GM12878 (cell line): ENCODE measurements at regions not wholly inside any gene's neighbourhood (a gene's known extent, or its start where the extent isn't known, plus 50 kb on each side); places are given as distances from the start of the nearest gene placed in this dataset.

Source experiments
- ATAC-seq: fragments of 200-7000 bp; cut with Tn5 transposase; 3 replicates; pipeline ENCODE4 v1.9.1; 2020; ENCODE audit warnings: mild to moderate bottlenecking, moderate library complexity
- BruUV-seq: library from RNA; stranded (reverse); fragments of 400-500 nt; replicated peaks from 2 replicates; lab custom pipeline; 2021; lab: Mats Ljungman, UMichigan
- CTCF ChIA-PET: fragments of 300-600 bp; sonication (Branson Sonifier 250); formaldehyde crosslinking; extraction: SDS; loops from one replicate; lab custom pipeline; 2021; ENCODE audit warnings: inconsistent platforms; lab: Yijun Ruan, JAX
- POLR2A ChIA-PET: fragments of 350-600 bp; formaldehyde crosslinking; extraction: SDS; loops from one replicate; lab custom pipeline; 2021; ENCODE audit warnings: inconsistent platforms; lab: Charles Lee
- RAD21 ChIA-PET: fragments of 300-600 bp; sonication (Branson Sonifier 250); formaldehyde crosslinking; loops from one replicate; lab custom pipeline; 2023; ENCODE audit warnings: antibody characterized with exemption; ENCODE audit not compliant: unreplicated experiment; lab: Charles Lee
- SMC1A ChIA-PET: fragments of 300-600 bp; sonication (Branson Sonifier 250); formaldehyde crosslinking; loops from one replicate; lab custom pipeline; 2023; ENCODE audit not compliant: unreplicated experiment, uncharacterized antibody; lab: Charles Lee
- DNase-seq: peaks from one replicate; pipeline ENCODE4 v3.0.0-alpha.2; 2011; ENCODE audit warnings: low read depth, low spot score
- FAIRE-seq: peaks from 3 replicates; lab custom pipeline; 2011; peaks lifted over from hg19 to GRCh38; lab: Jason Lieb, UNC
- H2AFZ ChIP-seq: 2 replicates; pipeline ENCODE4 v1.6.0; 2011; ENCODE audit warnings: low read depth, low read length, control low read depth; ENCODE audit not compliant: control insufficient read depth
- H3K27ac ChIP-seq: 2 replicates; pipeline ENCODE4 v1.5.1; 2011; ENCODE audit warnings: control low read depth; ENCODE audit not compliant: control insufficient read depth, insufficient read depth
- H3K27me3 ChIP-seq, 2 experiments: replicated peaks in 1 of 2; 2 replicates each; pipeline versions ENCODE4 v1.6.0 to v1.6.1; 2011; ENCODE audit warnings: low read length in 1 of 2; ENCODE audit not compliant: control insufficient read depth in 2 of 2, insufficient read depth in 2 of 2
- H3K36me3 ChIP-seq, 2 experiments: 2 replicates each; pipeline ENCODE4 v1.5.1; 2011; ENCODE audit warnings: low read length in 1 of 2; ENCODE audit not compliant: control insufficient read depth in 2 of 2, insufficient read depth in 2 of 2
- H3K4me1 ChIP-seq: 2 replicates; pipeline ENCODE4 v1.6.1; 2011; ENCODE audit warnings: mild to moderate bottlenecking, low read length, moderate library complexity, mixed read lengths; ENCODE audit not compliant: control insufficient read depth, insufficient read depth
- H3K4me2 ChIP-seq: 2 replicates; pipeline ENCODE4 v1.6.0; 2011; ENCODE audit warnings: control low read depth; ENCODE audit not compliant: control insufficient read depth, insufficient read depth
- H3K4me3 ChIP-seq: fragments of 200-600 bp; sonication (generic); 2 replicates; pipeline ENCODE4 v1.5.1; 2016
- H3K79me2 ChIP-seq: 2 replicates; pipeline ENCODE4 v1.6.0; 2011; ENCODE audit warnings: low read length; ENCODE audit not compliant: control insufficient read depth, insufficient read depth
- H3K9ac ChIP-seq: 2 replicates; pipeline ENCODE4 v1.8.0; 2011; ENCODE audit warnings: low read length, control low read depth, mixed read lengths; ENCODE audit not compliant: control insufficient read depth, insufficient read depth
- H3K9me3 ChIP-seq: replicated peaks from 3 replicates; pipeline ENCODE4 v1.5.1; 2011; ENCODE audit warnings: mild to moderate bottlenecking, low read length; ENCODE audit not compliant: control insufficient read depth, insufficient read depth
- H4K20me1 ChIP-seq: 2 replicates; pipeline ENCODE4 v1.6.0; 2011; ENCODE audit not compliant: control insufficient read depth, insufficient read depth
- GATAD2B ChIP-seq: fragments of 450-650 bp; conservative IDR thresholded peaks from 2 replicates; pipeline ENCODE4 v1.6.1; 2017; ENCODE audit warnings: low read depth, mild to moderate bottlenecking, moderate library complexity
- POLR2A ChIP-seq: IDR thresholded peaks from 2 replicates; pipeline ENCODE4 v1.6.1; 2011; ENCODE audit warnings: low read depth, mild to moderate bottlenecking, low read length
- RFX5 ChIP-seq: IDR thresholded peaks from 2 replicates; pipeline ENCODE4 v1.6.1; 2011; ENCODE audit warnings: low read depth, low read length, improper control_type of control experiment
- SREBF2 ChIP-seq: IDR thresholded peaks from 2 replicates; pipeline ENCODE4 v1.6.1; 2012; ENCODE audit warnings: mild to moderate bottlenecking, low read length
- SRF ChIP-seq, 2 experiments: IDR thresholded peaks; 2 replicates each; pipeline ENCODE4 v1.6.1; 2011; ENCODE audit warnings: low read depth in 2 of 2, low read length in 2 of 2, mild to moderate bottlenecking in 1 of 2, moderate library complexity in 1 of 2
- WGBS: methylation state at CpG from one replicate; pipeline ENCODE4 v1.1.6; 2016; ENCODE audit warnings: low lambda C conversion rate; ENCODE audit not compliant: insufficient replicate concordance, insufficient coverage; ENCODE audit errors: missing lambda C conversion rate; 5-methylcytosine and 5-hydroxymethylcytosine counted together
- in situ Hi-C: fragments of 300-500 bp; cut with MboI; formaldehyde crosslinking; loops from 9 replicates; pipeline ENCODE4 v1.14.3; 2018; ENCODE audit warnings: mixed read lengths
- intact Hi-C: fragments of 100-400 bp; cut with micrococcal nuclease; formaldehyde crosslinking; loops from one replicate; pipeline ENCODE4 v1.14.2; 2022; ENCODE audit not compliant: unreplicated experiment
- TF ChIP-seq, protein P1 (sequence below): fragments of 450-650 bp; IDR thresholded peaks from 2 replicates; pipeline ENCODE4 v1.6.1; 2017; ENCODE audit warnings: borderline replicate concordance
- TF ChIP-seq, protein P2 (sequence below): IDR thresholded peaks from 2 replicates; pipeline ENCODE4 v1.6.1; 2011; ENCODE audit warnings: low read depth, low read length, improper control_type of control experiment, borderline replicate concordance

DNA sequence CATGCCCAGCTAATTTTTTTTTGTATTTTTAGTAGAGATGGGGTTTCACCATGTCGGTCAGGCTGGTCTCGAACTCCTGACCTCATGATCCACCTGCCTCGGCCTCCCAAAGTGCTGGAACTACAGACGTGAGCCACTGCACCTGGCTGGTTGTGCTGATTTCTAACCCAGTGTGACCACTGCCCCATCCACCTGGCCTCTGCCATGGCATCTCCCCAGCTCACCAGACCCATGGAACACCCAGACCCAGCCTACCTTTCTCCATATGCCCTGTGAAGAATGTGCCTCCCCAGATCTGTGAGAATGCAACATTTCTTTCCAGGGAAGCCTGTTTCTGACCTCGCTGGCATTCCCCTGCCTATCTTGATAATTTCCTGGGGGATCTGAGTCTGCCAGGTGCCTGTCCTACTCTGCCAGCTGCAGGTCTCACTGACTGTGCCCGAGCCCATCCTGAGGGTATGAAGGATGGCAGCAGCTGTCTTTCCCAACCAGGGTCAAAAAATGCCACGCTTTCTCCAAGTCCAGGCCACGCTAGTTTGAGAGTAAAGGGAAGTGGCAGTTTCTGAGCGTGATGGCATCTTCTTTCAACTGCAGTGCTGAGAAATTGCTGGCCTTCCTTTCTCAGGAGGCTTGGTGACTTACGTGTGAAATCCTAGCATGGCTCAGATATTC, 324.4 kb upstream of the ZNF32 start:
- H3K9ac ChIP-seq = no peak overlapping the region
- no peak overlapping the region for H3K4me2 ChIP-seq
- POLR2A ChIA-PET = no interaction called here
- H3K79me2 ChIP-seq = no peaks in the 10 kb centered on the region
- 52% methylated on average over 10 of the region's 10 CpGs for WGBS
- SMC1A ChIA-PET = no interaction called here
- RAD21 ChIA-PET = interaction anchor here (0.7 to 1.4 kb wide), 2 partner anchors 57 to 284 kb away, joined by 3 to 4 read pairs; no protein-coding TSS in a partner anchor
- ATAC-seq (no peak), FAIRE-seq (no peak), DNase-seq (no peak)
- no peaks in the 10 kb centered on the region for H3K36me3 ChIP-seq
- no peak overlapping the region for H3K4me3 ChIP-seq
- H3K4me1 ChIP-seq = no peaks in the 10 kb centered on the region
- H2AFZ ChIP-seq = no peak overlapping the region; the same call in 1 of the 2 replicates
- no peaks in the 10 kb centered on the region for H3K27me3 ChIP-seq
- in situ Hi-C loops (no loop called here), intact Hi-C loops (no loop called here)
- no peak for TF ChIP-seq SRF (IDR thresholded peaks at IDR 0.05; ENCODE audit: low read depth in 2 of 2, low read length in 2 of 2)
- no peak for TF ChIP-seq POLR2A
- TF ChIP-seq GATAD2B = no peak
- TF ChIP-seq, protein P1, sequence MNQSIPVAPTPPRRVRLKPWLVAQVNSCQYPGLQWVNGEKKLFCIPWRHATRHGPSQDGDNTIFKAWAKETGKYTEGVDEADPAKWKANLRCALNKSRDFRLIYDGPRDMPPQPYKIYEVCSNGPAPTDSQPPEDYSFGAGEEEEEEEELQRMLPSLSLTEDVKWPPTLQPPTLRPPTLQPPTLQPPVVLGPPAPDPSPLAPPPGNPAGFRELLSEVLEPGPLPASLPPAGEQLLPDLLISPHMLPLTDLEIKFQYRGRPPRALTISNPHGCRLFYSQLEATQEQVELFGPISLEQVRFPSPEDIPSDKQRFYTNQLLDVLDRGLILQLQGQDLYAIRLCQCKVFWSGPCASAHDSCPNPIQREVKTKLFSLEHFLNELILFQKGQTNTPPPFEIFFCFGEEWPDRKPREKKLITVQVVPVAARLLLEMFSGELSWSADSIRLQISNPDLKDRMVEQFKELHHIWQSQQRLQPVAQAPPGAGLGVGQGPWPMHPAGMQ = no peak
- no peak for TF ChIP-seq RFX5
- TF ChIP-seq, protein P2, sequence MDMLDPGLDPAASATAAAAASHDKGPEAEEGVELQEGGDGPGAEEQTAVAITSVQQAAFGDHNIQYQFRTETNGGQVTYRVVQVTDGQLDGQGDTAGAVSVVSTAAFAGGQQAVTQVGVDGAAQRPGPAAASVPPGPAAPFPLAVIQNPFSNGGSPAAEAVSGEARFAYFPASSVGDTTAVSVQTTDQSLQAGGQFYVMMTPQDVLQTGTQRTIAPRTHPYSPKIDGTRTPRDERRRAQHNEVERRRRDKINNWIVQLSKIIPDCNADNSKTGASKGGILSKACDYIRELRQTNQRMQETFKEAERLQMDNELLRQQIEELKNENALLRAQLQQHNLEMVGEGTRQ = no peak
- TF ChIP-seq SREBF2 = no peak
- CTCF ChIA-PET = interaction anchor here (1.3 kb wide), 1 partner anchor 35 kb away, joined by 3 read pairs; no protein-coding TSS in a partner anchor
- H4K20me1 ChIP-seq = no peaks in the 10 kb centered on the region
- H3K9me3 ChIP-seq = no peaks in the 10 kb centered on the region; the same call in 2 of the 3 replicates
- no peak overlapping the region for H3K27ac ChIP-seq
- BruUV-seq = no TSS peak
